Caco-2 (cell line): ENCODE measurements at regions not wholly inside any gene's neighbourhood (a gene's known extent, or its start where the extent isn't known, plus 50 kb on each side); places are given as distances from the start of the nearest gene placed in this dataset.

Experiments used
- BruUV-seq: library from RNA; stranded (reverse); fragments of 400-500 nt; replicated peaks from 2 replicates; lab custom pipeline; 2021; lab: Mats Ljungman, UMichigan
- CTCF ChIA-PET: fragments of 300-600 bp; sonication (Branson Sonifier 250); formaldehyde crosslinking; loops from one replicate; lab custom pipeline; 2022; ENCODE audit warnings: antibody characterized with exemption; lab: Charles Lee
- POLR2A ChIA-PET: fragments of 300-600 bp; sonication (Branson Sonifier 250); formaldehyde crosslinking; loops from one replicate; lab custom pipeline; 2022; ENCODE audit warnings: antibody characterized with exemption; lab: Charles Lee
- DNase-seq, 2 experiments: peaks; one replicate each; pipeline versions ENCODE4 v3.0.0 to v3.0.0-alpha.2; 2020 to 2022
- H3K27me3 ChIP-seq: replicated peaks from 2 replicates; pipeline ENCODE4 v1.6.0; 2011; ENCODE audit warnings: low read length; ENCODE audit not compliant: control insufficient read depth, insufficient read depth
- H3K36me3 ChIP-seq: 2 replicates; pipeline ENCODE4 v1.5.1; 2011; ENCODE audit warnings: low read length; ENCODE audit not compliant: control insufficient read depth, insufficient read depth
- H3K4me1 ChIP-seq: fragments of 250-450 bp; sonication (Bioruptor Pico); 2 replicates; pipeline ENCODE4 v1.5.1; 2020; ENCODE audit warnings: mild to moderate bottlenecking
- H3K4me3 ChIP-seq: 2 replicates; pipeline ENCODE4 v1.5.1; 2011; ENCODE audit warnings: low read depth, mild to moderate bottlenecking, control low read depth, low read length
- H3K9me3 ChIP-seq: fragments of 250-450 bp; sonication (Bioruptor Pico); 2 replicates; pipeline ENCODE4 v1.5.1; 2020; ENCODE audit warnings: mild to moderate bottlenecking, moderate library complexity
- H3K27ac Mint-ChIP-seq: one replicate; pipeline ENCODE4 v1.8.0; 2022; ENCODE audit warnings: mixed read lengths; ENCODE audit not compliant: unreplicated experiment
- H3K27me3 Mint-ChIP-seq: one replicate; pipeline ENCODE4 v1.8.0; 2022; ENCODE audit warnings: mixed read lengths; ENCODE audit not compliant: insufficient read depth, unreplicated experiment
- H3K36me3 Mint-ChIP-seq: one replicate; pipeline ENCODE4 v1.8.0; 2022; ENCODE audit warnings: mild to moderate bottlenecking, mixed read lengths; ENCODE audit not compliant: insufficient read depth, unreplicated experiment
- H3K4me1 Mint-ChIP-seq: one replicate; pipeline ENCODE4 v1.8.0; 2022; ENCODE audit warnings: low read depth, mixed read lengths; ENCODE audit not compliant: unreplicated experiment
- H3K4me3 Mint-ChIP-seq: one replicate; pipeline ENCODE4 v1.8.0; 2022; ENCODE audit warnings: mild to moderate bottlenecking, moderate library complexity, mixed read lengths; ENCODE audit not compliant: unreplicated experiment
- H3K9me3 Mint-ChIP-seq: one replicate; pipeline ENCODE4 v1.8.0; 2022; ENCODE audit warnings: mixed read lengths; ENCODE audit not compliant: unreplicated experiment
- intact Hi-C: fragments of 100-400 bp; cut with micrococcal nuclease; formaldehyde crosslinking; loops from one replicate; pipeline ENCODE4 v1.10.0; 2022; ENCODE audit not compliant: unreplicated experiment
- TF ChIP-seq, protein P1 (sequence below), 2 experiments: fragments of 200-600 bp in 1 of 2; IDR thresholded peaks; 1 replicate in 1 of 2; 2 replicates in 1 of 2; pipeline versions ENCODE4 v1.5.1 to v1.8.0; 2011 to 2022; ENCODE audit warnings: antibody characterized with exemption in 1 of 2, control low read depth in 1 of 2, inconsistent platforms in 1 of 2, low read depth in 1 of 2, low read length in 1 of 2, mild to moderate bottlenecking in 1 of 2, moderate library complexity in 1 of 2; ENCODE audit not compliant: insufficient read depth in 1 of 2, severe bottlenecking in 1 of 2, unreplicated experiment in 1 of 2

DNA sequence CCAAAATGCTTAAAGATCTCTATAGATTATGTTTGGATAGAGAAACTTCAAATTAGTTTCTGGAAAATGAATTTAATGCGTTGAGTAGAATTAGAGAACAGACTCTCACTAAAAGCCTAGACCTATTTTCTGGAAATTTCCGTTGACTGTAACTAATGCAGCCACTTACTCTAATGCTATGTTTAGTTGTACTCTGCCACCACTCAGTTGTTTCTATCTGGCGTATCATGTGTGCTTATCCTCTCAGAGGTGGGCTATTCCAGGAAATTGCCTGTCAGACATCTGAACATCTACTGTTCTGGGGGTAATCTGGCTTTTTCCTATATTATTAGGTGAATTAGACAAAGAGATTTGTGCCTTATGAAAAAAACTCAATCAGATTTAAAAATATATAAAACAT, 347.1 kb upstream of the FSTL5 start:
- Histone ChIP-seq H3K27me3 (no peaks in the 10 kb centered on the region), H3K4me3 (no peak overlapping the region), H3K4me1 (no peaks in the 10 kb centered on the region), H3K9me3 (no peaks in the 10 kb centered on the region), H3K36me3 (no peaks in the 10 kb centered on the region)
- DNase-seq, result no peak
- Mint-ChIP-seq H3K9me3 (no peaks in the 10 kb centered on the region), H3K27me3 (no peaks in the 10 kb centered on the region), H3K27ac (no peak overlapping the region), H3K4me1 (no peaks in the 10 kb centered on the region), H3K4me3 (no peak overlapping the region), H3K36me3 (no peaks in the 10 kb centered on the region)
- TF ChIP-seq, protein P1, sequence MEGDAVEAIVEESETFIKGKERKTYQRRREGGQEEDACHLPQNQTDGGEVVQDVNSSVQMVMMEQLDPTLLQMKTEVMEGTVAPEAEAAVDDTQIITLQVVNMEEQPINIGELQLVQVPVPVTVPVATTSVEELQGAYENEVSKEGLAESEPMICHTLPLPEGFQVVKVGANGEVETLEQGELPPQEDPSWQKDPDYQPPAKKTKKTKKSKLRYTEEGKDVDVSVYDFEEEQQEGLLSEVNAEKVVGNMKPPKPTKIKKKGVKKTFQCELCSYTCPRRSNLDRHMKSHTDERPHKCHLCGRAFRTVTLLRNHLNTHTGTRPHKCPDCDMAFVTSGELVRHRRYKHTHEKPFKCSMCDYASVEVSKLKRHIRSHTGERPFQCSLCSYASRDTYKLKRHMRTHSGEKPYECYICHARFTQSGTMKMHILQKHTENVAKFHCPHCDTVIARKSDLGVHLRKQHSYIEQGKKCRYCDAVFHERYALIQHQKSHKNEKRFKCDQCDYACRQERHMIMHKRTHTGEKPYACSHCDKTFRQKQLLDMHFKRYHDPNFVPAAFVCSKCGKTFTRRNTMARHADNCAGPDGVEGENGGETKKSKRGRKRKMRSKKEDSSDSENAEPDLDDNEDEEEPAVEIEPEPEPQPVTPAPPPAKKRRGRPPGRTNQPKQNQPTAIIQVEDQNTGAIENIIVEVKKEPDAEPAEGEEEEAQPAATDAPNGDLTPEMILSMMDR (IDR thresholded peaks at IDR 0.05; ENCODE audit: insufficient read depth in 1 of 2, low read depth in 1 of 2, low read length in 1 of 2, severe bottlenecking in 1 of 2, unreplicated experiment in 1 of 2), result no peak
- ChIA-PET POLR2A (no interaction called here), CTCF (no interaction called here)
- no TSS peak for BruUV-seq
- intact Hi-C loops, result no loop called here

DNA sequence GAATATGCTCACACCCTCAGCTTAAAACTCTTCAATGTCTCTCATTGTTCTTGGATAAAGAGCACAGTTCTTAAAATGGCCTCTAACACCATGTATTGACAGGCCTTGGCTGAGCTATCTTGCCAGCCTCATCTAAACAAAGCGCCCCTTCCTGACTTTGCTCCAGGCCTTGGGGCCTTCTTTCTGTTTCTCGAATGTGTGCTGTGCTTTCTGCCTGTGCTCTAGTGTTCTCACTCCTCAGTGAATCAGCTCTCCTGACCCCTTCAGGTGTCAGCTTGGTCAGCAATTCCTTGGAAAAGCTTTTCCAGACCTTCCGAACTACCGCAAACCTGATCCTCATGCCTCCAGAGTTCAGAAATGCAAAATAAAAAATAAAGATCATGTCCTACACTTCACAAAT, 346.3 kb upstream of the FSTL5 start:
- no peaks in the 10 kb centered on the region for H3K4me1 Mint-ChIP-seq
- Histone ChIP-seq H3K9me3 (no peaks in the 10 kb centered on the region), H3K4me3 (no peak overlapping the region), H3K4me1 (no peaks in the 10 kb centered on the region), H3K36me3 (no peaks in the 10 kb centered on the region), H3K27me3 (no peaks in the 10 kb centered on the region)
- no peaks in the 10 kb centered on the region for H3K9me3 Mint-ChIP-seq
- no peak overlapping the region for H3K27ac Mint-ChIP-seq
- BruUV-seq, result no TSS peak
- TF ChIP-seq, protein P1 (IDR thresholded peaks at IDR 0.05; ENCODE audit: insufficient read depth in 1 of 2, low read depth in 1 of 2, low read length in 1 of 2, severe bottlenecking in 1 of 2, unreplicated experiment in 1 of 2), result no peak
- no peak overlapping the region for H3K4me3 Mint-ChIP-seq
- POLR2A ChIA-PET, result no interaction called here
- H3K27me3 Mint-ChIP-seq, result no peaks in the 10 kb centered on the region
- no peak for DNase-seq
- CTCF ChIA-PET, result no interaction called here
- intact Hi-C loops, result no loop called here
- no peaks in the 10 kb centered on the region for H3K36me3 Mint-ChIP-seq

DNA sequence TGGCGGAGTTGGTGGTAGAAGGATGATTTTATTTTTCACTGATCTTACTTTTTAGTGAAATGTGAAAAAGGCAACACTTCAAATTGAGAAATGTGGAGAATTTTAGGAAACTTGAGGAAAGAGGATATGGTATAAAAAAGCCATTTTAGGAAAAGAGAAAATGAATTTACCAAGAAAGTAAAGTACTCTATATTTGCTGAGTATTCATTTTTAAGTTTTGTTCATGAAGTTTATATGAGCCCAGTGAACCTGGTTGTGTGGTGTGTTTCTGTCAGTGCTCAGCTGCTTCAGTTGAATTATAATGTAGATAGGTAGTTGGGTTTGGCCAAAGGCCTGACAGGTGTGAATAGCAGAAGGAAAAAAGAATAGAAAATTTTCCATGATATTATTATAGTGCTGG, 345.5 kb upstream of the FSTL5 start:
- no TSS peak for BruUV-seq
- CTCF ChIA-PET, result no interaction called here
- Histone ChIP-seq H3K36me3 (no peaks in the 10 kb centered on the region), H3K27me3 (no peaks in the 10 kb centered on the region), H3K9me3 (no peaks in the 10 kb centered on the region), H3K4me1 (no peaks in the 10 kb centered on the region), H3K4me3 (no peak overlapping the region)
- H3K27ac Mint-ChIP-seq, result no peak overlapping the region
- H3K4me3 Mint-ChIP-seq, result no peak overlapping the region
- DNase-seq, result no peak
- H3K4me1 Mint-ChIP-seq, result no peaks in the 10 kb centered on the region
- no peaks in the 10 kb centered on the region for H3K9me3 Mint-ChIP-seq
- no peaks in the 10 kb centered on the region for H3K36me3 Mint-ChIP-seq
- TF ChIP-seq, protein P1 (IDR thresholded peaks at IDR 0.05; ENCODE audit: insufficient read depth in 1 of 2, low read depth in 1 of 2, low read length in 1 of 2, severe bottlenecking in 1 of 2, unreplicated experiment in 1 of 2), result no peak
- intact Hi-C loops, result no loop called here
- POLR2A ChIA-PET, result no interaction called here
- H3K27me3 Mint-ChIP-seq, result no peaks in the 10 kb centered on the region
